ENCODE measurements at regions not wholly inside any gene's neighbourhood (a gene's known extent, or its start where the extent isn't known, plus 50 kb on each side); places are given as distances from the start of the nearest gene placed in this dataset.

GRCh38 chr15:61736790-61737189, 323.5 kb downstream of the VPS13C start:
- DNase-seq: no peak

GRCh38 chr15:61731099-61731498, 329.1 kb downstream of the VPS13C start:
- no peak for DNase-seq

GRCh38 chr15:61729646-61730045, 330.6 kb downstream of the VPS13C start:
- no peak for DNase-seq

- DNase-seq: no peak
Observed at GRCh38 chr15:61726166-61726565, 334.1 kb downstream of the VPS13C start.

- peak; percentile 23 for DNase-seq
Observed at GRCh38 chr15:61725251-61725650, 335.0 kb downstream of the VPS13C start.

- no peak for DNase-seq
Observed at GRCh38 chr15:61724251-61724939, 335.9 kb downstream of the VPS13C start.

- no peak for DNase-seq
Observed at GRCh38 chr15:61721418-61721817, 338.8 kb downstream of the VPS13C start.

- no peak for DNase-seq
Observed at GRCh38 chr15:61720197-61720704, 340.0 kb downstream of the VPS13C start.

GRCh38 chr15:61715082-61715481, 345.2 kb downstream of the VPS13C start:
- peak; percentile 18 for DNase-seq

GRCh38 chr15:61712129-61712759, 348.0 kb downstream of the VPS13C start:
- no peak for DNase-seq

GRCh38 chr15:61702224-61703020, 357.8 kb downstream of the VPS13C start:
- DNase-seq: no peak

- DNase-seq: no peak
Observed at GRCh38 chr15:61701455-61701854, 358.8 kb downstream of the VPS13C start.

GRCh38 chr15:61700803-61701202, 359.4 kb downstream of the VPS13C start:
- DNase-seq: no peak

- DNase-seq: no peak
Observed at GRCh38 chr15:61697796-61698195, 362.5 kb downstream of the VPS13C start.

GRCh38 chr15:61689067-61689466, 371.2 kb downstream of the VPS13C start:
- DNase-seq: no peak

GRCh38 chr15:61687651-61688050, 372.6 kb downstream of the VPS13C start:
- no peak for DNase-seq

- no peak for DNase-seq
Observed at GRCh38 chr15:61687124-61687523, 373.1 kb downstream of the VPS13C start.

GRCh38 chr15:61685971-61686370, 374.3 kb downstream of the VPS13C start:
- DNase-seq: peak; percentile 85

GRCh38 chr15:61685534-61685933, 374.7 kb downstream of the VPS13C start:
- DNase-seq: no peak

- DNase-seq: no peak
Observed at GRCh38 chr15:61684749-61685467, 375.3 kb downstream of the VPS13C start.

- DNase-seq: no peak
Observed at GRCh38 chr15:61682891-61683735, 377.1 kb downstream of the VPS13C start.

- DNase-seq: no peak
Observed at GRCh38 chr15:61681676-61682075, 378.6 kb downstream of the VPS13C start.
